ENCODE measurements at regions not wholly inside any gene's neighbourhood (a gene's known extent, or its start where the extent isn't known, plus 50 kb on each side); places are given as distances from the start of the nearest gene placed in this dataset.

- no peak for DNase-seq
- TF ChIP-seq CTCF (IDR thresholded peaks at IDR 0.05) (no peak), POLR2A (IDR thresholded peaks at IDR 0.05) (no peak)
- H3K27me3 ChIP-seq: no peaks in the 10 kb centered on the region
- intact Hi-C loops (cut with DNase I): no loop called here
- H3K4me3 ChIP-seq: no peak overlapping the region
- peak overlapping the region in 3 of 4 donors; percentile 57 to 78 (median 58) for H3K27ac ChIP-seq
- no peaks in the 10 kb centered on the region for H3K36me3 ChIP-seq
- peaks cover 0 to 25% (median 15%) of the 10 kb centered on the region in 3 donors for H3K4me1 ChIP-seq
- H3K9me3 ChIP-seq: no peaks in the 10 kb centered on the region
Measured at GRCh38 chr15:93452537-93453211, 363.7 kb upstream of the RGMA start.

- DNase-seq: no peak
- 34 to 44% methylated on average over 2 of the region's 2 CpGs for WGBS, 2 donors
- Histone ChIP-seq H3K27me3 (no peaks in the 10 kb centered on the region), H3K9me3 (no peaks in the 10 kb centered on the region), H3K4me3 (no peak overlapping the region), H3K36me3 (no peaks in the 10 kb centered on the region), H3K4me1 (peaks cover 0 to 25% (median 15%) of the 10 kb centered on the region in 3 donors), H3K27ac (peak overlapping the region in 1 of 4 donors; percentile 58)
- TF ChIP-seq CTCF (IDR thresholded peaks at IDR 0.05) (no peak), POLR2A (IDR thresholded peaks at IDR 0.05) (no peak)
- intact Hi-C loops (cut with DNase I): no loop called here
Measured at GRCh38 chr15:93451822-93452221, 362.8 kb upstream of the RGMA start.

- Histone ChIP-seq H3K4me1 (peaks cover 0 to 25% (median 15%) of the 10 kb centered on the region in 3 donors), H3K27ac (no peak overlapping the region), H3K36me3 (no peaks in the 10 kb centered on the region), H3K9me3 (no peaks in the 10 kb centered on the region), H3K4me3 (no peak overlapping the region), H3K27me3 (no peaks in the 10 kb centered on the region)
- intact Hi-C loops (cut with DNase I): no loop called here
- WGBS, 2 donors: 63 to 75% methylated on average over 6 of the region's 6 CpGs
- TF ChIP-seq CTCF (IDR thresholded peaks at IDR 0.05): no peak
- no peak for TF ChIP-seq POLR2A (IDR thresholded peaks at IDR 0.05)
- DNase-seq: no peak
Measured at GRCh38 chr15:93451265-93451664, 362.3 kb upstream of the RGMA start.

- TF ChIP-seq POLR2A (IDR thresholded peaks at IDR 0.05) (no peak), CTCF (IDR thresholded peaks at IDR 0.05) (no peak)
- Histone ChIP-seq H3K36me3 (no peaks in the 10 kb centered on the region), H3K4me3 (no peak overlapping the region), H3K9me3 (no peaks in the 10 kb centered on the region), H3K27ac (peak overlapping the region in 1 of 4 donors; percentile 7), H3K4me1 (peaks cover 0 to 25% (median 15%) of the 10 kb centered on the region in 3 donors), H3K27me3 (no peaks in the 10 kb centered on the region)
- no peak for DNase-seq
- 59 to 62% methylated on average over 2 of the region's 2 CpGs for WGBS, 2 donors
- intact Hi-C loops (cut with DNase I): no loop called here
Measured at GRCh38 chr15:93449798-93450197, 360.8 kb upstream of the RGMA start.

GRCh38 chr15:93438310-93438709, 349.3 kb upstream of the RGMA start:
- DNase-seq: no peak
- TF ChIP-seq POLR2A (IDR thresholded peaks at IDR 0.05) (no peak), CTCF (IDR thresholded peaks at IDR 0.05) (no peak)
- H3K27me3 ChIP-seq: no peaks in the 10 kb centered on the region
- intact Hi-C loops (cut with DNase I): no loop called here
- 58 to 92% methylated on average over 4 of the region's 4 CpGs for WGBS, 2 donors
- no peak overlapping the region for H3K27ac ChIP-seq
- H3K36me3 ChIP-seq: no peaks in the 10 kb centered on the region
- H3K9me3 ChIP-seq: no peaks in the 10 kb centered on the region
- no peaks in the 10 kb centered on the region for H3K4me1 ChIP-seq
- no peak overlapping the region for H3K4me3 ChIP-seq
